SK-N-SH treated with all-trans-retinoic acid at 6 μM for 48 hours (cell line): ENCODE measurements at regions not wholly inside any gene's neighbourhood (a gene's known extent, or its start where the extent isn't known, plus 50 kb on each side); places are given as distances from the start of the nearest gene placed in this dataset.

Experiments used
- ATAC-seq: fragments of 200-7000 bp; cut with Tn5 transposase; 3 replicates; pipeline ENCODE4 v1.9.1; 2020; ENCODE audit warnings: mild to moderate bottlenecking, moderate library complexity
- ARNTL ChIP-seq: fragments of 450-650 bp; formaldehyde crosslinking; IDR thresholded peaks from 2 replicates; pipeline ENCODE4 v1.5.0; 2020; ENCODE audit warnings: low read depth, mild to moderate bottlenecking, moderate library complexity, borderline replicate concordance
- BACH2 ChIP-seq: fragments of 250-450 bp; sonication (Bioruptor Pico); IDR thresholded peaks from 2 replicates; pipeline ENCODE4 v1.9.0; 2021; ENCODE audit warnings: mild to moderate bottlenecking, borderline replicate concordance
- CSDC2 ChIP-seq: fragments of 250-450 bp; sonication (Bioruptor Pico); IDR thresholded peaks from 2 replicates; pipeline ENCODE4 v1.5.0; 2020; ENCODE audit warnings: mild to moderate bottlenecking, moderate library complexity
- ESRRG ChIP-seq: fragments of 250-450 bp; sonication (Bioruptor Pico); IDR thresholded peaks from 2 replicates; pipeline ENCODE4 v1.6.1; 2021; ENCODE audit warnings: mild to moderate bottlenecking
- ISL1 ChIP-seq: fragments of 250-450 bp; sonication (Bioruptor Pico); IDR thresholded peaks from 2 replicates; pipeline ENCODE4 v2.1.2; 2022; ENCODE audit warnings: mild to moderate bottlenecking, moderate library complexity
- OSR1 ChIP-seq: fragments of 250-450 bp; sonication (Bioruptor Pico); IDR thresholded peaks from 2 replicates; pipeline ENCODE4 v1.8.0; 2022; ENCODE audit warnings: moderate library complexity, mild to moderate bottlenecking, inconsistent platforms
- PPARA ChIP-seq: fragments of 250-450 bp; sonication (Bioruptor Pico); IDR thresholded peaks from 2 replicates; pipeline ENCODE4 v1.5.0; 2020; ENCODE audit warnings: mild to moderate bottlenecking, borderline replicate concordance
- RARB ChIP-seq: fragments of 250-450 bp; sonication (Bioruptor Pico); IDR thresholded peaks from 2 replicates; pipeline ENCODE4 v1.8.0; 2021; ENCODE audit warnings: mild to moderate bottlenecking, moderate library complexity
- SNAI2 ChIP-seq: fragments of 250-450 bp; sonication (Bioruptor Pico); IDR thresholded peaks from 2 replicates; pipeline ENCODE4 v1.5.0; 2020; ENCODE audit warnings: mild to moderate bottlenecking, moderate library complexity
- TCF4 ChIP-seq: fragments of 250-450 bp; sonication (Bioruptor Pico); IDR thresholded peaks from 2 replicates; pipeline ENCODE4 v1.8.0; 2021; ENCODE audit warnings: mild to moderate bottlenecking, moderate library complexity, borderline replicate concordance
- TOX ChIP-seq: fragments of 250-450 bp; sonication (Bioruptor Pico); IDR thresholded peaks from 2 replicates; pipeline ENCODE4 v1.8.0; 2021; ENCODE audit warnings: mild to moderate bottlenecking, moderate library complexity, borderline replicate concordance
- ZFP3 ChIP-seq: fragments of 250-450 bp; sonication (Bioruptor Pico); IDR thresholded peaks from 2 replicates; pipeline ENCODE4 v1.5.0; 2020; ENCODE audit warnings: mild to moderate bottlenecking, moderate library complexity
- ZFP30 ChIP-seq: fragments of 450-650 bp; formaldehyde crosslinking; IDR thresholded peaks from 2 replicates; pipeline ENCODE4 v1.5.0; 2022; ENCODE audit warnings: mild to moderate bottlenecking, moderate library complexity
- ZNF565 ChIP-seq: fragments of 450-650 bp; formaldehyde crosslinking; conservative IDR thresholded peaks from 2 replicates; pipeline ENCODE4 v1.5.0; 2020; ENCODE audit warnings: low read depth, mild to moderate bottlenecking, moderate library complexity
- ZNF8 ChIP-seq: fragments of 450-650 bp; formaldehyde crosslinking; IDR thresholded peaks from 2 replicates; pipeline ENCODE4 v1.5.0; 2020; ENCODE audit warnings: mild to moderate bottlenecking, moderate library complexity
- TF ChIP-seq, protein P1 (sequence below): fragments of 250-450 bp; sonication (Bioruptor Pico); IDR thresholded peaks from 2 replicates; pipeline ENCODE4 v1.8.0; 2021; ENCODE audit warnings: low read depth, mild to moderate bottlenecking, moderate library complexity, borderline replicate concordance
- TF ChIP-seq, protein P2 (sequence below): fragments of 250-450 bp; sonication (Bioruptor Pico); IDR thresholded peaks from 2 replicates; pipeline ENCODE4 v1.5.1; 2021; ENCODE audit warnings: mild to moderate bottlenecking, moderate library complexity
- TF ChIP-seq, protein P3 (sequence below): fragments of 250-450 bp; sonication (Bioruptor Pico); IDR thresholded peaks from 2 replicates; pipeline ENCODE4 v1.8.0; 2020; ENCODE audit warnings: mild to moderate bottlenecking, moderate library complexity, borderline replicate concordance
- TF ChIP-seq, protein P4 (sequence below): fragments of 250-450 bp; sonication (Bioruptor Pico); IDR thresholded peaks from 2 replicates; pipeline ENCODE4 v1.5.1; 2020; ENCODE audit warnings: low read depth, mild to moderate bottlenecking, moderate library complexity
- TF ChIP-seq, protein P5 (sequence below): fragments of 250-450 bp; sonication (Bioruptor Pico); IDR thresholded peaks from 2 replicates; pipeline ENCODE4 v1.5.0; 2020; ENCODE audit warnings: mild to moderate bottlenecking, moderate library complexity

DNA sequence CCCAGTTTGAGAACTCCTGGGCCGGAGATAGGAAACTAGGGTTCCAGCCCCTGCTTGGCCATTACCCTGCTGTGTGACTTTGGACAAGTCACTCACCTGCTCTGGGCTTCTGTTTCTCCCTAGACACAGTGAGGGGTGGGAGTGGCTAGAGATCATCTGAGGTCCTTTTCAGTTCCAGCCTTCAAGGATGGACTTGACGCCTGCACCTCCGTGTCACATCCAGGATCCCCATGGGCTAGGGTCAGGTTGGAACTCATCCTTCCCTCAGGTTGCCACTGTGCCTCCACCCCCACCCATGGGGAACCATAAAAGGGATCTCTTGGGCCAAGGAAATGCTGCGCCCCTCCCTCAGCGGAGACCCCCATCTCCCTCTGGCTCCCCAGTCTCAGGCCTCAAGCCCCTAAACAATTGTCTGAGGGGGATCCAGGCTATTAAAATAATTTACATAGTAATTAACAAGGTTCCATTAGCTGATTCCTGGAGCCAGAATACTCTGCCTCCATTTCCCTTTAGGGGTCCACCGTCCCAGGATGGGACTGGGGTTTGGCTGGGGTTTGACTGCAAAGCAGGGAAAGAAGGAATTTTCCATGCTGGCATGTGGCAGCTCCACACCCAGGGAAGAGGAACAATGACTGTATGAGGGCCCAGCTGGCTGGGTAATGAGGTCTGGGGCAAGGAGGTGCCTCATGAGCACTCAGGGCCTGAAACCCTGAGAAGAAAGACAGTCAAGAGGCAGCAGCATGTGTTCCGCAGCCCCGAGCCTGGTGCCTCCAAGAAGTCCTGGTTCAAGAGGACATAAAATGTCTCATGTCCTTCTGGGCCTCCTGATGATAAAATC is 177.7 kb downstream of the SMAD6 start:
- ATAC-seq = no peak
- TF ChIP-seq, protein P1, sequence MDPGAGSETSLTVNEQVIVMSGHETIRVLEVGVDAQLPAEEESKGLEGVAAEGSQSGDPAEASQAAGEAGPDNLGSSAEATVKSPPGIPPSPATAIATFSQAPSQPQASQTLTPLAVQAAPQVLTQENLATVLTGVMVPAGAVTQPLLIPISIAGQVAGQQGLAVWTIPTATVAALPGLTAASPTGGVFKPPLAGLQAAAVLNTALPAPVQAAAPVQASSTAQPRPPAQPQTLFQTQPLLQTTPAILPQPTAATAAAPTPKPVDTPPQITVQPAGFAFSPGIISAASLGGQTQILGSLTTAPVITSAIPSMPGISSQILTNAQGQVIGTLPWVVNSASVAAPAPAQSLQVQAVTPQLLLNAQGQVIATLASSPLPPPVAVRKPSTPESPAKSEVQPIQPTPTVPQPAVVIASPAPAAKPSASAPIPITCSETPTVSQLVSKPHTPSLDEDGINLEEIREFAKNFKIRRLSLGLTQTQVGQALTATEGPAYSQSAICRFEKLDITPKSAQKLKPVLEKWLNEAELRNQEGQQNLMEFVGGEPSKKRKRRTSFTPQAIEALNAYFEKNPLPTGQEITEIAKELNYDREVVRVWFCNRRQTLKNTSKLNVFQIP (CRISPR knock-in tag) = no peak
- TF ChIP-seq ZNF8 (CRISPR knock-in tag) (no peak), TCF4 (no peak), ZFP3 (no peak), CSDC2 (CRISPR knock-in tag) (no peak), TOX (CRISPR knock-in tag) (no peak), BACH2 (CRISPR knock-in tag) (no peak)
- TF ChIP-seq, protein P2, sequence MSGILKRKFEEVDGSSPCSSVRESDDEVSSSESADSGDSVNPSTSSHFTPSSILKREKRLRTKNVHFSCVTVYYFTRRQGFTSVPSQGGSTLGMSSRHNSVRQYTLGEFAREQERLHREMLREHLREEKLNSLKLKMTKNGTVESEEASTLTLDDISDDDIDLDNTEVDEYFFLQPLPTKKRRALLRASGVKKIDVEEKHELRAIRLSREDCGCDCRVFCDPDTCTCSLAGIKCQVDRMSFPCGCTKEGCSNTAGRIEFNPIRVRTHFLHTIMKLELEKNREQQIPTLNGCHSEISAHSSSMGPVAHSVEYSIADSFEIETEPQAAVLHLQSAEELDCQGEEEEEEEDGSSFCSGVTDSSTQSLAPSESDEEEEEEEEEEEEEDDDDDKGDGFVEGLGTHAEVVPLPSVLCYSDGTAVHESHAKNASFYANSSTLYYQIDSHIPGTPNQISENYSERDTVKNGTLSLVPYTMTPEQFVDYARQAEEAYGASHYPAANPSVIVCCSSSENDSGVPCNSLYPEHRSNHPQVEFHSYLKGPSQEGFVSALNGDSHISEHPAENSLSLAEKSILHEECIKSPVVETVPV (CRISPR knock-in tag) = no peak

DNA sequence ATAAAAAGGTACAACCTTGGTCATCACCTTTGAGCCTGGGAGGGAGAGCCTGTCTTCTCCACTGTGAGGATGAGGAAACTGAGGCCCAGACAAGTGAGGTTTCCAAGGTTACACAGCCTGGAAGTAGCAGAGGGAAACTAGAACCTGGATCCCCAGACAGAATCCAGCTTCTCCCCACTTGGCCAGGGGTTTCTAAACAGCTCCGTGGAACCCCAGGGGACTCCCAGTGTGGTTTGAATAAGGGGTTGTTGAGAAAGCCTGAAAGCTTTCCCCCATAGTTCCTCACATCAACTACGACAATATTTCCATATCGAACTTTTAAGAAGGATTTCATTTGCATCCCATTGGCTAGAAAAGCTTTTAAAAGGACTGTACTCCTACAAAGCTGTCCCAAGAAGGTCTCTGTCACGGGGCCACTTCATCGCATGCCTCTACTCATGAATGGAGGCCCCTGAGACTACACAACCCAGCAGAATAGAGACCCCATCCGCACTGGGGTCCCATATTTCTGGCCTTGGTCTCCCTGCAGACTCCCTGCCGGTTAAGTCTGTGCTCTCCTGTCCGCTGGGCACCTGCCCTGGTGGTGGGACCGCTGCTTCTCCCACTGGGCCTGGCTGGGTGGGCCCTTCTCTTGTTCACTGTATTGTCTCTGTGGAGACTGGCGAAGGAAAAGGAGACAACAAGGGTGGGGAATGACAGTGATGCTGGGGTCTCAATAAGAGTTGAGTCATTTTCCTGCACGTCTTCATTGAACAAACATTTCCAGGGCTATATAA is 178.5 kb downstream of the SMAD6 start:
- TF ChIP-seq CSDC2 (CRISPR knock-in tag) (no peak), SNAI2 (CRISPR knock-in tag) (no peak), RARB (CRISPR knock-in tag) (no peak), OSR1 (CRISPR knock-in tag) (no peak), TCF4 (no peak), BACH2 (CRISPR knock-in tag) (no peak), ZNF8 (CRISPR knock-in tag) (no peak), ISL1 (CRISPR knock-in tag) (no peak), ZFP30 (no peak), ARNTL (CRISPR knock-in tag) (no peak), TOX (CRISPR knock-in tag) (no peak), ZNF565 (no peak), PPARA (CRISPR knock-in tag) (no peak), ESRRG (CRISPR knock-in tag) (no peak), ZFP3 (no peak)
- TF ChIP-seq, protein P2 (CRISPR knock-in tag) = no peak
- TF ChIP-seq, protein P1 (CRISPR knock-in tag) = no peak
- TF ChIP-seq, protein P3, sequence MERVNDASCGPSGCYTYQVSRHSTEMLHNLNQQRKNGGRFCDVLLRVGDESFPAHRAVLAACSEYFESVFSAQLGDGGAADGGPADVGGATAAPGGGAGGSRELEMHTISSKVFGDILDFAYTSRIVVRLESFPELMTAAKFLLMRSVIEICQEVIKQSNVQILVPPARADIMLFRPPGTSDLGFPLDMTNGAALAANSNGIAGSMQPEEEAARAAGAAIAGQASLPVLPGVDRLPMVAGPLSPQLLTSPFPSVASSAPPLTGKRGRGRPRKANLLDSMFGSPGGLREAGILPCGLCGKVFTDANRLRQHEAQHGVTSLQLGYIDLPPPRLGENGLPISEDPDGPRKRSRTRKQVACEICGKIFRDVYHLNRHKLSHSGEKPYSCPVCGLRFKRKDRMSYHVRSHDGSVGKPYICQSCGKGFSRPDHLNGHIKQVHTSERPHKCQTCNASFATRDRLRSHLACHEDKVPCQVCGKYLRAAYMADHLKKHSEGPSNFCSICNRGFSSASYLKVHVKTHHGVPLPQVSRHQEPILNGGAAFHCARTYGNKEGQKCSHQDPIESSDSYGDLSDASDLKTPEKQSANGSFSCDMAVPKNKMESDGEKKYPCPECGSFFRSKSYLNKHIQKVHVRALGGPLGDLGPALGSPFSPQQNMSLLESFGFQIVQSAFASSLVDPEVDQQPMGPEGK = no peak
- TF ChIP-seq, protein P4, sequence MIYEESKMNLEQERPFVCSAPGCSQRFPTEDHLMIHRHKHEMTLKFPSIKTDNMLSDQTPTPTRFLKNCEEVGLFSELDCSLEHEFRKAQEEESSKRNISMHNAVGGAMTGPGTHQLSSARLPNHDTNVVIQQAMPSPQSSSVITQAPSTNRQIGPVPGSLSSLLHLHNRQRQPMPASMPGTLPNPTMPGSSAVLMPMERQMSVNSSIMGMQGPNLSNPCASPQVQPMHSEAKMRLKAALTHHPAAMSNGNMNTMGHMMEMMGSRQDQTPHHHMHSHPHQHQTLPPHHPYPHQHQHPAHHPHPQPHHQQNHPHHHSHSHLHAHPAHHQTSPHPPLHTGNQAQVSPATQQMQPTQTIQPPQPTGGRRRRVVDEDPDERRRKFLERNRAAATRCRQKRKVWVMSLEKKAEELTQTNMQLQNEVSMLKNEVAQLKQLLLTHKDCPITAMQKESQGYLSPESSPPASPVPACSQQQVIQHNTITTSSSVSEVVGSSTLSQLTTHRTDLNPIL (CRISPR knock-in tag) = no peak
- TF ChIP-seq, protein P5, sequence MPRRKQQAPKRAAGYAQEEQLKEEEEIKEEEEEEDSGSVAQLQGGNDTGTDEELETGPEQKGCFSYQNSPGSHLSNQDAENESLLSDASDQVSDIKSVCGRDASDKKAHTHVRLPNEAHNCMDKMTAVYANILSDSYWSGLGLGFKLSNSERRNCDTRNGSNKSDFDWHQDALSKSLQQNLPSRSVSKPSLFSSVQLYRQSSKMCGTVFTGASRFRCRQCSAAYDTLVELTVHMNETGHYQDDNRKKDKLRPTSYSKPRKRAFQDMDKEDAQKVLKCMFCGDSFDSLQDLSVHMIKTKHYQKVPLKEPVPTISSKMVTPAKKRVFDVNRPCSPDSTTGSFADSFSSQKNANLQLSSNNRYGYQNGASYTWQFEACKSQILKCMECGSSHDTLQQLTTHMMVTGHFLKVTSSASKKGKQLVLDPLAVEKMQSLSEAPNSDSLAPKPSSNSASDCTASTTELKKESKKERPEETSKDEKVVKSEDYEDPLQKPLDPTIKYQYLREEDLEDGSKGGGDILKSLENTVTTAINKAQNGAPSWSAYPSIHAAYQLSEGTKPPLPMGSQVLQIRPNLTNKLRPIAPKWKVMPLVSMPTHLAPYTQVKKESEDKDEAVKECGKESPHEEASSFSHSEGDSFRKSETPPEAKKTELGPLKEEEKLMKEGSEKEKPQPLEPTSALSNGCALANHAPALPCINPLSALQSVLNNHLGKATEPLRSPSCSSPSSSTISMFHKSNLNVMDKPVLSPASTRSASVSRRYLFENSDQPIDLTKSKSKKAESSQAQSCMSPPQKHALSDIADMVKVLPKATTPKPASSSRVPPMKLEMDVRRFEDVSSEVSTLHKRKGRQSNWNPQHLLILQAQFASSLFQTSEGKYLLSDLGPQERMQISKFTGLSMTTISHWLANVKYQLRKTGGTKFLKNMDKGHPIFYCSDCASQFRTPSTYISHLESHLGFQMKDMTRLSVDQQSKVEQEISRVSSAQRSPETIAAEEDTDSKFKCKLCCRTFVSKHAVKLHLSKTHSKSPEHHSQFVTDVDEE = no peak
- no peak for ATAC-seq
